ENCODE measurements at regions not wholly inside any gene's neighbourhood (a gene's known extent, or its start where the extent isn't known, plus 50 kb on each side); places are given as distances from the start of the nearest gene placed in this dataset.

GRCh38 chr18:25710981-25711380, 359.0 kb upstream of the ZNF521 start:
- no peak for DNase-seq

GRCh38 chr18:25705650-25706049, 353.7 kb upstream of the ZNF521 start:
- no peak for DNase-seq

DNA sequence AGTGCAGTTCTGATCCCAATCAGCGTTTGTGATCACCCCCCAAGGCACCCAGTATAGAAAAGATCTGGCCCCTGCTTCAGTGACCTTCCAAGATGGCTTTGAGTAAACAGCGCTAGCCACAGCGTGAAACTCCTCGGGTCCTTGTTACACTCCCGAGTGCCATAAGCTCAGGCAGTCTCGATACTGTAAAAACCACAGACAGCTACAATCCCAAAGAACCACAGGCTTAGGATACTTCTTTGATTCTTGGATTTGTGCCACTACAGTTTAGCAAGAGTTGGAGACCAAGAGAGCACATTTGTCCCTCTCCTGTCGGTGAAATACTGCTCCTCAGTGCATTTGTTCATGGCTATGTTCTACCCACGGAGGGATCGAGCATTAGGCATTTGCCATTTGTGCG, 352.5 kb upstream of the ZNF521 start:
- no peak for DNase-seq

DNA sequence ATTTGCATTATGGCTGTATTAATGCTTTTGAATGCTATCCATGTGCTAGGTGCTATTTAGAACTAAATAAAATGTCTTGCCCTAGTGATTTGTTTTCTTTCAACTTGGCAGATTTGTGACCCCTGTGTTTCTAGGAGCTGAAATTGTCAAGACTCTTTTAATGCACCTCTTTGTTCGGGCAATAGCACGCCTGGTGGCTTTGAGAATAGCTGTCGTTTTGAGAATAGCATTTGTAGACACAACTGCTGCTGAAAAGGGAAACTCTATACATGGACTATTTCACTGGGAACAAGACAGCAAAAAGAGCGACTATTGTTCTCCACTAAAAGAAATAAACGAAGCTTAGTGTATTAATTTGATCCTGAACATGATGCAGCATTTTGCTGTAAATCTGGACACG, 352.1 kb upstream of the ZNF521 start:
- DNase-seq, result no peak

DNA sequence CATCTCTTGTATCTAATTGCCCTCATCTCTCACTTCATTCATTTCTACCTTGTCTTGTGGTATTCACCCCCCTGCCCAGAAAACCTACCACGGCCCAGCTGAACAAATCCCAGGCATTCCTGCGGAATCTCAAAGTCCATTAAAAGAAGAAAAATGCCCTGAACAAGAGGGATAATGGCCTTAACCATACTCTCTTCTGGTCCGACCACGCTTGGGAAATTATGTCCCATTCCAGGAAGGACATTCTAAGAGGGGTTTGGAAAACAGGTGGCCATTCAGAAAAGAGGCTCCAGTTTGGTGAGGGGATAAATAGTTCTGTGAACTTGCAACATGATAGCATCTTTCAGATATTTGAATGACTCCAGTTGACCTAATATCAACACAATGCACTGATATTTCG, 349.9 kb upstream of the ZNF521 start:
- DNase-seq, result no peak

DNA sequence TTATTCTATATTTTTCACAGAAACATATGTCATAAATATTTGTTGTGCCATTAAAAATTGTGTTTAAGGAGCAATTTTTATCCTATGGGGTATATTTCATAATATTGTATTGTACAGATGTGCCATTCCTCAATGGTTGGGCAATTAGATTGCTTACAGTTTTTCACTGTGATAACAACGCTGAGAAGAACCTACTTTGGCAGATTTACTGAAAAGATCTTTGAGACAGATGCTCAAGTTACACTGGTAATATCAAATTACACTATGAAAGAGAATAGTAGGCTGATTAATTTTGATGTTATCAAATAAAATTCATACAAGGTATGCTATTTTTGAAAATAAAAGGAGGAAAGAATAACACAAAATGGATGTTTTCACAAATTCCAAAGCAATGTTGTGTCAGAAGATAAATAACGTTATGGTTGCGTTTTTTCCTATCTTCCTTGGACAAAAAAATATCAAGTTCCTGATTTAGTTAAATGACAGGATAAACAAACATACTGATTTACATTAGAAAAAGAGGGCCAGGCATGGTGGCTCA, 335.1 kb upstream of the ZNF521 start:
- no peak for DNase-seq

- no peak for DNase-seq
Observed at GRCh38 chr18:25685088-25685487, 333.1 kb upstream of the ZNF521 start.

- no peak for DNase-seq
Observed at GRCh38 chr18:25679491-25679890, 327.5 kb upstream of the ZNF521 start.

GRCh38 chr18:25678221-25678620, 326.3 kb upstream of the ZNF521 start:
- DNase-seq, result no peak

- DNase-seq, result no peak
Observed at GRCh38 chr18:25675123-25675850, 323.3 kb upstream of the ZNF521 start.

- DNase-seq, result no peak
Observed at GRCh38 chr18:25674183-25674582, 322.2 kb upstream of the ZNF521 start.

DNA sequence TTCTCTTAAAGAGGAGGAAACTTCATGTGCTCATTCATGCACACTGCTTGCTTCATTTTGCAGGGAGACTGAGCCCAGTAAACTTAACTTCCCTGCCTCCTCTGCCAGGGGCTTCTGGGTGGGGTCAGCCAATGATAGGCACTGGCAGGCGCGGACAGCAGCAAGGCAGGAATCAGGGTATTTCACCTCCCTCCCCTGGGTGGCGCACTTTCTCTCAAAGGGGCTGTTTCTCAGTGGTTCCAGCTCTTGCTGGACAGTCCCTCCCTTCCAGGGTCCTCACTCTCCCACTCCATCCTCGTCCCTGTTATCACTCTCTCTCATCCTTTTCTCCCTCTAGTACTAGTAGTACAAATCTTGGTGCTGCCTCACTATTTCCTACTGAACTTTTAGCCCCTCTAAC, 320.5 kb upstream of the ZNF521 start:
- no peak for DNase-seq

GRCh38 chr18:25669741-25670140, 317.8 kb upstream of the ZNF521 start:
- DNase-seq, result no peak

DNA sequence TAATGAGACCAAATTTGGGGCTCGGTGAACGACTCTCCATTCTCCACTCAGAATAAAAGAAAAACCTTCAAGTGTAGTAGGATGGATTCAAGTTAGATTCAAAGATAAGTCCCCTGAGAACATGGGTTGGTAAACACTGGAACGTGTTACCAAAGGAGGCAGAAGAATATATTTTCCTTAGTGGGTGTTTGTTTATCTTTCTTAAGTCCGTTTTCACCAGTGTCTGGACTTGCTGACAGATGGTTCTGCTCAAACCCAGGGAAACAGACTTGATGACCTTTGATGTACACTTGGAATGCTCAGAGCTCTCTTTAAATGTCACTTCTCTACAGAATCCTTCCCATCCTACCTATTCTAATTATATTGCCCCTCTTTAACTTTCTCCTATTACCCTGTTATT, 310.3 kb upstream of the ZNF521 start:
- no peak for DNase-seq

DNA sequence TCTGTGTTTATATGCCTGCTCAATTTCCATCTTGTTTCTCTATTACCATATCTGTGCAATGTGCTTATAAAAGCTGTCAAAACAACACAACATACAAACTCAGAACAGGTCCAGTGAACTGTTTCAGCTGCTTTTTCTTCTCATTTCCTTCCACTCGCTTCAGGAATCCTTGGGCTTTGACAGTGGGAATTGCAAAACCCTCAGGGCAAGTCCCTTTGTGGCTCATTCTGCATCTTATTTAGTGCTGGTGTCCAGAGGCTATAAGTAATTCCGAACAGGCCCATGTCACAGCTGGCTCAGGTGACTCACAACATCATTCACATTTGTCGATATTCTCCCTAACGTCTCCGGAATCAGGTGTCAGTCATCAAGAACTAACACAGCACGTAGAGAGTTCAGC, 309.9 kb upstream of the ZNF521 start:
- no peak for DNase-seq

DNA sequence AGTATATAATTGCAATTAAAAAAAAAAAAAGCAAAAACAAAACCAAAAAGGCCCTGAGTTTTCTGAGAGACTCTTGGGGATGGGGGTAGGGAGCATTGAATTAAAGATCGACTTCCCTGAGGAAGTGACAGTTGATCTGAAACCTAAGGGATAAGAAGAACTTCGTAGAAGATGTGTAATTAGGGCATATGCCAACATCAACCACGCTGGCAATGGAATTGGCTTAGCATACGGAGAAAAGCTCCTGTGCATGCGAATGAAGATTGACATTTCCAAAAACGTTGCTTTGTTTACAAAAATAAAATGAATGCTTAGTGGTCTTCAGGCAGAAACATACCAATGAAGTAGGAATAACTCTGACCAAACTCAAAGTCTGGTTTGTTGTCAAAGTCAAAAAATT, 307.6 kb upstream of the ZNF521 start:
- no peak for DNase-seq

DNA sequence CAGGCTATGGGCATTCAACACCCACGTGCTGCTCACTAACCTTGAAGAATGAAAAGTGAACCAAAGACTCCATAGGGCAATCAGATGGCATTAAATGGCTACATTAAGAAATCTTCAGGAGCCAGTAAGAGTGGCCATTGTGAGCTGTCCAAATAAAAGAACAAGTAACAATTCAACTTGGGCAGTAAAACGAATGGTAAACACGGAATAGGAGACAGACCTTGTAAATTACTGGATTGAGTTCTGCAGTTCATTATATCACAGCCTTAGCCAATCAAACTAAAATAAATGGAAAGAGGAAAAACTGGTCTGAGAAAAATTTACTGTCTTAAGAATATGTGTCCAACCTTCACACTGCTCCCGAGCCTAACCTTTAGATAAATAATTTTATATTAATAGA, 306.5 kb upstream of the ZNF521 start:
- no peak for DNase-seq

DNA sequence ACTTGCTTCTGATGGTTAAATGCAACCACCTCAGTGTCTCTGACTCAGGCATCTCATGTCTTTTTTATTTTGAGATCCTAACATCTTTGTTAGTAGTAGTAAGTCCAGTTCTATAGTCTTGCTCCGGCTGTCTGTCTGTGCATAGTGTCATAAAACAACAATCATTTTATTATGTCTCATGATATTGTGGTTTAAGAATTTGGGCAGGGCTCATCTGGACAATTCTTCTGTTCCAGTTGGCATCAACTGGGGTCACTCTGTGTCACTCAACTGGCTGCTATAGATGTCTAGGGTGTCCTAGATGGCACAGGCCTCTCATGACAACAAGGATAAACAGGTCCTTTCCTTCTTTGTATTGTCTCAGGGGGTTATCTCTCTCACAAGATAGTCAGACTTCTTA, 299.6 kb upstream of the ZNF521 start:
- DNase-seq, result no peak

GRCh38 chr18:25650201-25650941, 298.4 kb upstream of the ZNF521 start:
- DNase-seq, result no peak

GRCh38 chr18:25648716-25649260, 296.8 kb upstream of the ZNF521 start:
- DNase-seq, result no peak

GRCh38 chr18:25647404-25647803, 295.4 kb upstream of the ZNF521 start:
- no peak for DNase-seq

DNA sequence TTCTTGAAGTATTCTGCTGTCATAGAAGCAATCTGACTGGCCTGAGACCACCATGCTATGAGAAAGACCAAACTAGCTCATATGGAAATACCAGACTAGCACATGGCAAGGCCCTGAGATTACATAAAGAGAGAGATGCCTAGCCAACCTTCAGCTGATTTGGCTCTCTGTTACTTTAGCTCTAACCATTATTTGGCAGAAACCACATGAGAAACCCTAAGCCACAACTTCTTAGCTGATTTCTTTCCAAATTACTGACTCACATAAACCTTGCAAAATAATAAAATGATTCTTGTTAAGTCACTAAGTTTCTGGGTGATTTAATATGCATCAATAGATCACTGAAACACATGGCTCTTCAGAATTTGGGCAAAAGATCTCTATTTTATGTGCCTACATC, 295.0 kb upstream of the ZNF521 start:
- no peak for DNase-seq

DNA sequence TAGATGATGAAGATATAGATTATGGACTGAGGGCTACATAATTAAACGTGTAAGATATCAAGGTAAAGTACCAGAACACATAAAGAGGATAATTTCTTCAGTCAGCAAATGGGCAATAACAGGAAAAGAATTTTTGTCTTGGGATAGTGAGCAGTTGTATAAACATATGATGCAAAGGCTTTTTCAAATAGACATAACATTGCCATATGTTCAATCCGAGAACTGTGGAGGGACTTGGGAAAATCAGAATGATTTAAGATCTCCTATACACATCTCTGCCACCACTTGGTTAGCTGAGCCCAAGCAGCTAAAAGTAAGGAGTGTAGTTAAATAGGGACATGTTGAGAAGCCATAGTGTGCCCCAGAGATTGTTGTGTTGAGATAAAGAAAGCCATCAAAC, 287.6 kb upstream of the ZNF521 start:
- DNase-seq, result no peak

DNA sequence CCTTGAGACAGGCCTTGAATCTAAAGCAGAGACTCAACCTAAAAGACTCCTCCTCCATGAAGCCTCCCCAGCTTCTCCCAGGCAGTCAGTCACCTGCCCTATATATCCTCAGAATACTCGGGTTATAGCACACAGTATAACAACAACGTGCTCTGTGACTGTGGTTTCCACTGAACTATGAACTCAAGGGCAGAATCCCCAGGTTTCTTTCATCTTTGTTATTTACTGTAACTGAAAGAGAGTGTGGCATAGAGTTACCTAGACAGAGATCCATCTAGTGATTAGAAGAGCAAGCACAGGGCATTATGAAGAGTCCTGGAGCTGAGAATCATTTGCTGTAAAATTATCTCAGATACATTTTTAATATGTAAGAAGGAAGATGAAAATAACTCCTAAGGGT, 281.6 kb upstream of the ZNF521 start:
- DNase-seq, result no peak

Data from NCI-H1694 treated with DMSO at 0.1 percent for 48 hours (cell line).